ENCODE measurements at regions not wholly inside any gene's neighbourhood (a gene's known extent, or its start where the extent isn't known, plus 50 kb on each side); places are given as distances from the start of the nearest gene placed in this dataset.

DNA sequence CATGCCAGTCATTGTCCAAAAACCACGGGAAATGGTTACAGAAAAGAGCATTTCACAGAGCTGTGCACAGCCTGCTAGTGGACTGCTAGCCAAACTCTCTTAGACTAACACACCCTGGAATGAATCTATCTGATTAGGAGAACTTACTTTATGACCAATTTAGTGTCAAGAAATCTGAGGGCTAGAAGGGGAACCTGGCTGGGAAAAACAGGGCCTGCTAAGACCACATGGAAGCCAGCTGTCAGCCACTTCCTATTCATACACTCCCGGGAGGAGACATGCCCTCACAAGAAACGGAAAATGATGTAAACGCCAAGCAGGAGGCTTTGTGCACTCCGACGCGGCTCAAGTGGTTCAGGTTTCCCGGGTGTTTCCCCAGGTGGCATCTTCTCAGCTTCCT lies 54.8 kb downstream of the MPP7 start:
- TF ChIP-seq, protein P1, sequence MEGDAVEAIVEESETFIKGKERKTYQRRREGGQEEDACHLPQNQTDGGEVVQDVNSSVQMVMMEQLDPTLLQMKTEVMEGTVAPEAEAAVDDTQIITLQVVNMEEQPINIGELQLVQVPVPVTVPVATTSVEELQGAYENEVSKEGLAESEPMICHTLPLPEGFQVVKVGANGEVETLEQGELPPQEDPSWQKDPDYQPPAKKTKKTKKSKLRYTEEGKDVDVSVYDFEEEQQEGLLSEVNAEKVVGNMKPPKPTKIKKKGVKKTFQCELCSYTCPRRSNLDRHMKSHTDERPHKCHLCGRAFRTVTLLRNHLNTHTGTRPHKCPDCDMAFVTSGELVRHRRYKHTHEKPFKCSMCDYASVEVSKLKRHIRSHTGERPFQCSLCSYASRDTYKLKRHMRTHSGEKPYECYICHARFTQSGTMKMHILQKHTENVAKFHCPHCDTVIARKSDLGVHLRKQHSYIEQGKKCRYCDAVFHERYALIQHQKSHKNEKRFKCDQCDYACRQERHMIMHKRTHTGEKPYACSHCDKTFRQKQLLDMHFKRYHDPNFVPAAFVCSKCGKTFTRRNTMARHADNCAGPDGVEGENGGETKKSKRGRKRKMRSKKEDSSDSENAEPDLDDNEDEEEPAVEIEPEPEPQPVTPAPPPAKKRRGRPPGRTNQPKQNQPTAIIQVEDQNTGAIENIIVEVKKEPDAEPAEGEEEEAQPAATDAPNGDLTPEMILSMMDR (IDR thresholded peaks at IDR 0.05), result no peak
- TF ChIP-seq POLR2A (IDR thresholded peaks at IDR 0.05), result no peak
- no peak for TF ChIP-seq POLR2AphosphoS5 (IDR thresholded peaks at IDR 0.05)
